Chondrocyte (in vitro differentiated cells): ENCODE measurements at regions not wholly inside any gene's neighbourhood (a gene's known extent, or its start where the extent isn't known, plus 50 kb on each side); places are given as distances from the start of the nearest gene placed in this dataset.

ENCODE experiments used
- DNase-seq: peaks from one replicate; pipeline ENCODE4 v3.0.0; 2021; ENCODE audit warnings: mixed read lengths, low spot score
- H3K27ac Mint-ChIP-seq: one replicate; pipeline ENCODE4 v1.8.0; 2021; ENCODE audit warnings: mild to moderate bottlenecking, moderate library complexity, mixed read lengths; ENCODE audit not compliant: unreplicated experiment
- H3K27me3 Mint-ChIP-seq: 2 replicates; pipeline ENCODE4 v1.8.0; 2021; ENCODE audit warnings: low read depth, mixed read lengths
- H3K36me3 Mint-ChIP-seq: 2 replicates; pipeline ENCODE4 v1.8.0; 2021; ENCODE audit warnings: low read depth, mixed read lengths
- H3K4me1 Mint-ChIP-seq: 2 replicates; pipeline ENCODE4 v1.8.0; 2021; ENCODE audit warnings: low read depth, mild to moderate bottlenecking, mixed read lengths
- H3K4me3 Mint-ChIP-seq: one replicate; pipeline ENCODE4 v1.8.0; 2021; ENCODE audit warnings: mild to moderate bottlenecking, moderate library complexity, mixed read lengths; ENCODE audit not compliant: unreplicated experiment
- H3K9me3 Mint-ChIP-seq: 2 replicates; pipeline ENCODE4 v1.8.0; 2021; ENCODE audit warnings: low read depth, mixed read lengths
- CTCF ChIP-seq: fragments of 200-600 bp; sonication (generic); IDR thresholded peaks from 2 replicates; pipeline ENCODE4 v1.5.0; 2021; ENCODE audit warnings: antibody characterized with exemption, mild to moderate bottlenecking, moderate library complexity

DNA sequence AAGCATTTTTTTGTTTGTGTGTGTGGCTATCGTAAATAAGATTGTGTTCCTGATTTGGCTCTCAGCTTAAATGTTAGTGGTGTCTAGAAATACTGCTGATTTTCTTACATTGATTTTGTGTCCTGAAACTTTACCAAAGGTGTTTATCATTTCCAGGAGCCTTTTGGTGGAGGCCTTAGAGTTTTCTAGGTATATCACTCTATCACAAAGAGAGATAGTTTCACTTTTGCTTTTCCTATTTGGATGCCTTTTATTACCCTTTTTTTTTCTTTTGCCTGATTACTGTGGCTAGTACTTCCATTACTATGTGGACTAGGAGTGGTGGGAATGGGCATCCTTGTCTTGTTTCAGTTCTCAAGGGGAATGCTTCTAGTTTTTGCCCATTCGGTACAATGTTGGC, 109.6 kb downstream of the S1PR1 start:
- no peak for DNase-seq
- Mint-ChIP-seq H3K4me3 (no peak overlapping the region), H3K27ac (no peak overlapping the region), H3K27me3 (peaks cover 33% of the 10 kb centered on the region), H3K4me1 (no peaks in the 10 kb centered on the region), H3K36me3 (peaks cover 2% of the 10 kb centered on the region), H3K9me3 (peaks cover 2% of the 10 kb centered on the region)
- no peak for TF ChIP-seq CTCF

DNA sequence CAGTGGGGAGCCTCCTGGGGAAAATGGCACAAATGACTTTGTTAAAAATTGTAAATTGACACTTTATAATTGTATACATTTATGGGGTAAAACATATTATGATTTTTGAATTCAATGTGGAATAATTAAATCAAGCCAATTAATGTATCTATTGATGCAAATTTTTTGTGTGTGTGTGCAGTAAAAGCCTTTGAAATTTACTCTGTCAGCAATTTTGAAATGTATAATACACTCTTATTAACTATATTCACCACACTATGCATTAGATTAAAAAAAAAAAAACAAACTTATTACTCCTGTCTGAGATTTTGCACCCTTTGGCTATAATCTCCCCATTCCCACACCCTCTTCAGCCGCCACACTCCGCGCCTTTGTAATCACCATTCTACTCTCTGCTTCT, 119.2 kb downstream of the S1PR1 start:
- Mint-ChIP-seq H3K4me3 (no peak overlapping the region), H3K4me1 (no peaks in the 10 kb centered on the region), H3K36me3 (no peaks in the 10 kb centered on the region), H3K9me3 (no peaks in the 10 kb centered on the region), H3K27ac (no peak overlapping the region), H3K27me3 (peaks cover 17% of the 10 kb centered on the region)
- DNase-seq = no peak
- TF ChIP-seq CTCF = no peak

DNA sequence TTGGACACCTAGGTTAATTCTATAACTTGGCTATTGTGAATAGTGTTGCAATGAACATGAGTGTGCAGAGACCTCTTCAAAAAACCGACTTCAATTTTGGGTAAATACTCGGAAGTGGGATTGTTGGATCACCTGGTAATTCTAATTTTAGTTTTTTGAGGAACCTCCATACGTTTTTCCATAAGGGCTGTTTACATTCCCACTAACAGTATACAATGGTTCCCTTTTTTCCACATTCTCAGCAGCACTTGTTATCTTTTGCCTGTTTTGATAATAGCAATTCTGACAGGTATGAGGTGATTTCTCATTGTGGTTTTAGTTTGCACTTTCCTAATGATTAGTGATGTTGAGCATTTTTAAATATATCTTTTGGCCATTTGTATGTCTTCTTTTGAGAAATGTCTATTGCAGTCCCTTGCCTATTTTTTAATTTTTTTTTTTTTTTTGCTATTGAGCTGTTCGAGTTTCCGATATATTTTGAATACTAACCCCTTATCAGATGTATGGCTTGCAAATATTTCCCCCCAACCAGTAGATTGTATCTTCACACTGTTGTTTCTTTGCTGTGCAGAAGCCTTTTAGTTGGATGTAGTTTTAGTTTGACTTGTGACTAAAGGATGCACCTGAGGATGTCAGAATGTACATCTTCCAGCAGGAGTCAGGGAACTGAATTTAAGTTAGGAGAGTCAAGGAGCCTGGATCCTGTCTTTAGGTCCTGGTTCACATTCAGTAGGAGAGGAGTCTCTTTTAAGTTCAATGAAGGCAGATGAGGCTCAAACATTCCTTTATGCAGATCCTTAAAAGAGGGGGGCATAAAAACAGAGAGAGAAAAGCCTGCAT, 120.0 kb downstream of the S1PR1 start:
- Mint-ChIP-seq H3K27me3 (peaks cover 14% of the 10 kb centered on the region), H3K36me3 (no peaks in the 10 kb centered on the region), H3K4me3 (no peak overlapping the region), H3K27ac (no peak overlapping the region), H3K9me3 (no peaks in the 10 kb centered on the region), H3K4me1 (no peaks in the 10 kb centered on the region)
- TF ChIP-seq CTCF = no peak
- DNase-seq = no peak

GRCh38 chr1:101357444-101357986, 120.7 kb downstream of the S1PR1 start:
- Mint-ChIP-seq H3K27me3 (peaks cover 13% of the 10 kb centered on the region), H3K4me1 (no peaks in the 10 kb centered on the region), H3K9me3 (no peaks in the 10 kb centered on the region), H3K36me3 (no peaks in the 10 kb centered on the region), H3K4me3 (no peak overlapping the region), H3K27ac (no peak overlapping the region)
- no peak for DNase-seq
- peak; percentile 94 for TF ChIP-seq CTCF

GRCh38 chr1:101360506-101360905, 123.7 kb downstream of the S1PR1 start:
- Mint-ChIP-seq H3K27ac (no peak overlapping the region), H3K4me1 (peaks cover 9% of the 10 kb centered on the region), H3K9me3 (no peaks in the 10 kb centered on the region), H3K4me3 (no peak overlapping the region), H3K36me3 (no peaks in the 10 kb centered on the region), H3K27me3 (peaks cover 11% of the 10 kb centered on the region)
- DNase-seq = no peak
- no peak for TF ChIP-seq CTCF
